ENCODE measurements at regions not wholly inside any gene's neighbourhood (a gene's known extent, or its start where the extent isn't known, plus 50 kb on each side); places are given as distances from the start of the nearest gene placed in this dataset.

DNA sequence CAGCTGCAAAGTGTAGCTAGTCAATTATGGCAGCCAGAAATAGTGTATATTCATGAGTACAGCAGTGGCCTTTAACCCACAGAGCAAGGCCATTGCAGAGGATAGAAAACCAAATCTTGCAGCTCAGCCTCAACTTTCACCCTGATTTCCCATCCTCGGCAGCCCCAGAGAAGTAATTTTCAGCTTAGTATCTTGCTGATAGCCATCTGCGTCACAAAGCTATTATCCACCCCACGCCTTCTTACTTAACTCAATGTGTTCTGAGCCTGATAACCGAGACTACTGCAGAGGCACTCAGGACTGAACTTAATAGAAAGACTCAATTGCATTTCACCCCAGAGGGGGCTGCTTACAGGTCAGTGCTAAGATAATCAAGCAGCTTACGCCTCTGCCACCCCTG, 174.5 kb upstream of the MAOA start:
- TF ChIP-seq, protein P1, sequence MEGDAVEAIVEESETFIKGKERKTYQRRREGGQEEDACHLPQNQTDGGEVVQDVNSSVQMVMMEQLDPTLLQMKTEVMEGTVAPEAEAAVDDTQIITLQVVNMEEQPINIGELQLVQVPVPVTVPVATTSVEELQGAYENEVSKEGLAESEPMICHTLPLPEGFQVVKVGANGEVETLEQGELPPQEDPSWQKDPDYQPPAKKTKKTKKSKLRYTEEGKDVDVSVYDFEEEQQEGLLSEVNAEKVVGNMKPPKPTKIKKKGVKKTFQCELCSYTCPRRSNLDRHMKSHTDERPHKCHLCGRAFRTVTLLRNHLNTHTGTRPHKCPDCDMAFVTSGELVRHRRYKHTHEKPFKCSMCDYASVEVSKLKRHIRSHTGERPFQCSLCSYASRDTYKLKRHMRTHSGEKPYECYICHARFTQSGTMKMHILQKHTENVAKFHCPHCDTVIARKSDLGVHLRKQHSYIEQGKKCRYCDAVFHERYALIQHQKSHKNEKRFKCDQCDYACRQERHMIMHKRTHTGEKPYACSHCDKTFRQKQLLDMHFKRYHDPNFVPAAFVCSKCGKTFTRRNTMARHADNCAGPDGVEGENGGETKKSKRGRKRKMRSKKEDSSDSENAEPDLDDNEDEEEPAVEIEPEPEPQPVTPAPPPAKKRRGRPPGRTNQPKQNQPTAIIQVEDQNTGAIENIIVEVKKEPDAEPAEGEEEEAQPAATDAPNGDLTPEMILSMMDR (IDR thresholded peaks at IDR 0.05; ENCODE audit: borderline replicate concordance, extremely low read depth, low read length, poor library complexity, severe bottlenecking): no peak
- no peak for TF ChIP-seq EZH2 (IDR thresholded peaks at IDR 0.05; ENCODE audit: borderline replicate concordance, low read depth, low read length, severe bottlenecking)
